ENCODE measurements at regions not wholly inside any gene's neighbourhood (a gene's known extent, or its start where the extent isn't known, plus 50 kb on each side); places are given as distances from the start of the nearest gene placed in this dataset.

GRCh38 chrX:69306063-69306404 lies 140.8 kb upstream of the PJA1 start:
- Histone ChIP-seq H3K4me1 (ENCODE audit: low read length) (peaks cover 35% of the 10 kb centered on the region), H3K27me3 (ENCODE audit: low read depth, low read length) (no peaks in the 10 kb centered on the region), H2AFZ (ENCODE audit: low read depth, low read length) (no peak overlapping the region), H3K79me2 (ENCODE audit: low read length) (no peaks in the 10 kb centered on the region), H3K27ac (ENCODE audit: low read length) (no peak overlapping the region), H3K4me3 (ENCODE audit: low read length) (no peak overlapping the region), H3K9me3 (ENCODE audit: insufficient read depth, low read length) (no peaks in the 10 kb centered on the region), H3K4me2 (ENCODE audit: low read length) (no peak overlapping the region), H4K20me1 (ENCODE audit: insufficient read depth, low read length) (no peaks in the 10 kb centered on the region), H3K9ac (ENCODE audit: low read length) (no peak overlapping the region), H3K36me3 (replicated peaks; ENCODE audit: low read depth, low read length) (no peaks in the 10 kb centered on the region)
- TF ChIP-seq EZH2phosphoT487 (IDR thresholded peaks at IDR 0.05; ENCODE audit: low read depth): no peak
- TF ChIP-seq CTCF (IDR thresholded peaks at IDR 0.05; ENCODE audit: low read depth, low read length): no peak

- Histone ChIP-seq H3K9me3 (ENCODE audit: insufficient read depth, low read length) (no peaks in the 10 kb centered on the region), H3K27ac (ENCODE audit: low read length) (no peak overlapping the region), H3K4me2 (ENCODE audit: low read length) (no peak overlapping the region)
These were observed 140.2 kb upstream of the PJA1 start for GRCh38 chrX:69305333-69306062.

GRCh38 chrX:69303231-69303630 lies 138.0 kb upstream of the PJA1 start:
- Histone ChIP-seq H3K9ac (ENCODE audit: low read length) (no peak overlapping the region), H3K4me3 (ENCODE audit: low read length) (no peak overlapping the region), H3K27me3 (ENCODE audit: low read depth, low read length) (no peaks in the 10 kb centered on the region), H2AFZ (ENCODE audit: low read depth, low read length) (no peak overlapping the region), H3K4me1 (ENCODE audit: low read length) (peaks cover 35% of the 10 kb centered on the region), H3K79me2 (ENCODE audit: low read length) (no peaks in the 10 kb centered on the region), H3K27ac (ENCODE audit: low read length) (no peak overlapping the region), H3K4me2 (ENCODE audit: low read length) (no peak overlapping the region), H3K9me3 (ENCODE audit: insufficient read depth, low read length) (no peaks in the 10 kb centered on the region), H4K20me1 (ENCODE audit: insufficient read depth, low read length) (no peaks in the 10 kb centered on the region), H3K36me3 (replicated peaks; ENCODE audit: low read depth, low read length) (no peaks in the 10 kb centered on the region)
- TF ChIP-seq CTCF (IDR thresholded peaks at IDR 0.05; ENCODE audit: low read depth, low read length) (no peak), EZH2phosphoT487 (IDR thresholded peaks at IDR 0.05; ENCODE audit: low read depth) (no peak)

More at GRCh38 chrX:69305333-69306062, 140.2 kb upstream of the PJA1 start:
- no peaks in the 10 kb centered on the region for H3K27me3 ChIP-seq (ENCODE audit: low read depth, low read length)
- no peak overlapping the region for H3K4me3 ChIP-seq (ENCODE audit: low read length)
- H3K79me2 ChIP-seq (ENCODE audit: low read length): no peaks in the 10 kb centered on the region
- no peak for TF ChIP-seq CTCF (IDR thresholded peaks at IDR 0.05; ENCODE audit: low read depth, low read length)
- TF ChIP-seq EZH2phosphoT487 (IDR thresholded peaks at IDR 0.05; ENCODE audit: low read depth): no peak
- H4K20me1 ChIP-seq (ENCODE audit: insufficient read depth, low read length): no peaks in the 10 kb centered on the region
- H2AFZ ChIP-seq (ENCODE audit: low read depth, low read length): no peak overlapping the region
- peaks cover 35% of the 10 kb centered on the region for H3K4me1 ChIP-seq (ENCODE audit: low read length)
- H3K9ac ChIP-seq (ENCODE audit: low read length): no peak overlapping the region
- no peaks in the 10 kb centered on the region for H3K36me3 ChIP-seq (replicated peaks; ENCODE audit: low read depth, low read length)

GRCh38 chrX:69299951-69300714 lies 134.9 kb upstream of the PJA1 start:
- H3K27ac ChIP-seq (ENCODE audit: low read length): no peak overlapping the region
- H3K4me1 ChIP-seq (ENCODE audit: low read length): peaks cover 55% of the 10 kb centered on the region
- no peaks in the 10 kb centered on the region for H3K27me3 ChIP-seq (ENCODE audit: low read depth, low read length)
- H3K36me3 ChIP-seq (replicated peaks; ENCODE audit: low read depth, low read length): no peaks in the 10 kb centered on the region
- no peaks in the 10 kb centered on the region for H3K9me3 ChIP-seq (ENCODE audit: insufficient read depth, low read length)
- TF ChIP-seq CTCF (IDR thresholded peaks at IDR 0.05; ENCODE audit: low read depth, low read length): no peak
- TF ChIP-seq EZH2phosphoT487 (IDR thresholded peaks at IDR 0.05; ENCODE audit: low read depth): no peak
- no peak overlapping the region for H3K9ac ChIP-seq (ENCODE audit: low read length)
- no peaks in the 10 kb centered on the region for H4K20me1 ChIP-seq (ENCODE audit: insufficient read depth, low read length)
- no peaks in the 10 kb centered on the region for H3K79me2 ChIP-seq (ENCODE audit: low read length)
- H2AFZ ChIP-seq (ENCODE audit: low read depth, low read length): no peak overlapping the region
- no peak overlapping the region for H3K4me3 ChIP-seq (ENCODE audit: low read length)
- no peak overlapping the region; the same call in 1 of the 2 replicates for H3K4me2 ChIP-seq (ENCODE audit: low read length)

Measured in OCI-LY3 (cell line).